GM18868 (cell line): ENCODE measurements at regions not wholly inside any gene's neighbourhood (a gene's known extent, or its start where the extent isn't known, plus 50 kb on each side); places are given as distances from the start of the nearest gene placed in this dataset.
"Not testable (repeated sequence)": the region's sequence is repeated elsewhere in the genome, so short reads cannot be mapped to it uniquely, and the experiment has no call there.

Experiments used
- ATAC-seq: cut with Tn5 transposase; IDR thresholded peaks from one replicate; pipeline ENCODE4 v1.9.1; 2021; ENCODE audit warnings: mild to moderate bottlenecking, moderate library complexity; ENCODE audit not compliant: unreplicated experiment

- ATAC-seq: no peak
Observed at GRCh38 chr6:139728876-139729427, 354.5 kb upstream of the CITED2 start.

- not testable (repeated sequence) for ATAC-seq
Observed at GRCh38 chr6:139726272-139726671, 351.8 kb upstream of the CITED2 start.

GRCh38 chr6:139722530-139722929, 348.1 kb upstream of the CITED2 start:
- ATAC-seq: no peak

GRCh38 chr6:139721954-139722353, 347.5 kb upstream of the CITED2 start:
- no peak for ATAC-seq

- no peak for ATAC-seq
Observed at GRCh38 chr6:139713900-139714506, 339.6 kb upstream of the CITED2 start.

- ATAC-seq: no peak
Observed at GRCh38 chr6:139713424-139713823, 339.0 kb upstream of the CITED2 start.

GRCh38 chr6:139712830-139713229, 338.4 kb upstream of the CITED2 start:
- ATAC-seq: no peak

GRCh38 chr6:139711804-139712585, 337.5 kb upstream of the CITED2 start:
- no peak for ATAC-seq

- ATAC-seq: no peak
Observed at GRCh38 chr6:139710556-139710955, 336.1 kb upstream of the CITED2 start.

- no peak for ATAC-seq
Observed at GRCh38 chr6:139708337-139709199, 334.1 kb upstream of the CITED2 start.

- ATAC-seq: no peak
Observed at GRCh38 chr6:139706912-139707311, 332.5 kb upstream of the CITED2 start.

- no peak for ATAC-seq
Observed at GRCh38 chr6:139705284-139705683, 330.8 kb upstream of the CITED2 start.

GRCh38 chr6:139703780-139704179, 329.3 kb upstream of the CITED2 start:
- no peak for ATAC-seq

GRCh38 chr6:139702706-139703105, 328.3 kb upstream of the CITED2 start:
- ATAC-seq: no peak

- ATAC-seq: no peak
Observed at GRCh38 chr6:139701695-139702094, 327.2 kb upstream of the CITED2 start.

GRCh38 chr6:139701003-139701402, 326.6 kb upstream of the CITED2 start:
- ATAC-seq: no peak

GRCh38 chr6:139699911-139700310, 325.5 kb upstream of the CITED2 start:
- no peak for ATAC-seq

GRCh38 chr6:139699335-139699734, 324.9 kb upstream of the CITED2 start:
- ATAC-seq: no peak

- ATAC-seq: no peak
Observed at GRCh38 chr6:139698526-139699176, 324.2 kb upstream of the CITED2 start.

- ATAC-seq: not testable (repeated sequence)
Observed at GRCh38 chr6:139697856-139698255, 323.4 kb upstream of the CITED2 start.

- ATAC-seq: not testable (repeated sequence)
Observed at GRCh38 chr6:139696991-139697390, 322.5 kb upstream of the CITED2 start.
